HL-60/S4 treated with phorbol 12-myristate 13-acetate at 8.2 ng/mL for 4 days and 3 days (cell line): ENCODE measurements at regions not wholly inside any gene's neighbourhood (a gene's known extent, or its start where the extent isn't known, plus 50 kb on each side); places are given as distances from the start of the nearest gene placed in this dataset.

Source experiments
- in situ Hi-C: fragments of 300-500 bp; cut with MboI; formaldehyde crosslinking; loops from 2 replicates; pipeline ENCODE4 v1.15.0; 2022; ENCODE audit warnings: low sequenced_read_pairs

DNA sequence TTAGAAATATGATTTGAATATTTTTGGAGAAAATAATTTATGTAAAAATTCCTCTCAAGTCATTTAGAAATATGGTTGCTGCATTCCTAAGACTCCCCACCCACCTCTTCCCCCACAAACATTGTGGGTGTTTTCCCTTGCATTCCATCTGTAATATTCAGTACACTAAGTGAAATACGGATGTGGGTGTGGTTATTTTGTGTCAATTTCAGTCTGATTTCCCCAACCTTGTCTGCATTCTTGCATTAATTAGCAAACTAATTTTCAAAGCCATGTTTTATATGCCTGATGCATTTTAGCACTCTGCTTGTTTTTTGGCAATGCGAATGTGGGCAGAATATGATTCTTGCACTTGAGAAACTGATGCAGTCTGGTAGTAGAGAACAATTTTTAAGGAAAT lies 408.3 kb upstream of the RGMA start:
- in situ Hi-C loops = no loop called here

DNA sequence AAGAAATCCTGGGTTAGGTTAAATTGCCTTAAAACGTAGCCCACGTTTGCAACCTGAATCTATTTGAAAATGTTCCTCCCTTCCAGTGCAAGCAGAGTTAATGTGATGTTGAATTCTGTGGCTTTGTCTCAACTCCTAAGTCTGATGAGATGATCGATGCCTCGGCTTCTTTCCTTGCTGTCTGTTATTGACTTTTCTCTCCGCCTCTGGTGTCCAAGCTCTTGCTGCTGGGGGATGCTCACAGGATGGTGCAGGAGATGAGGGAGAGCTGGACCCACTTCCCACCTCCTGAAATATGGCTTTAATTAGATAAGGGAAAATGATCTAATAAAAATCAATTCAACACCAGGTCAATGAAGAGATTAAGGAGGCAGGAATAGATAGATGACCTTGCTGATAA lies 407.9 kb upstream of the RGMA start:
- in situ Hi-C loops = no loop called here

DNA sequence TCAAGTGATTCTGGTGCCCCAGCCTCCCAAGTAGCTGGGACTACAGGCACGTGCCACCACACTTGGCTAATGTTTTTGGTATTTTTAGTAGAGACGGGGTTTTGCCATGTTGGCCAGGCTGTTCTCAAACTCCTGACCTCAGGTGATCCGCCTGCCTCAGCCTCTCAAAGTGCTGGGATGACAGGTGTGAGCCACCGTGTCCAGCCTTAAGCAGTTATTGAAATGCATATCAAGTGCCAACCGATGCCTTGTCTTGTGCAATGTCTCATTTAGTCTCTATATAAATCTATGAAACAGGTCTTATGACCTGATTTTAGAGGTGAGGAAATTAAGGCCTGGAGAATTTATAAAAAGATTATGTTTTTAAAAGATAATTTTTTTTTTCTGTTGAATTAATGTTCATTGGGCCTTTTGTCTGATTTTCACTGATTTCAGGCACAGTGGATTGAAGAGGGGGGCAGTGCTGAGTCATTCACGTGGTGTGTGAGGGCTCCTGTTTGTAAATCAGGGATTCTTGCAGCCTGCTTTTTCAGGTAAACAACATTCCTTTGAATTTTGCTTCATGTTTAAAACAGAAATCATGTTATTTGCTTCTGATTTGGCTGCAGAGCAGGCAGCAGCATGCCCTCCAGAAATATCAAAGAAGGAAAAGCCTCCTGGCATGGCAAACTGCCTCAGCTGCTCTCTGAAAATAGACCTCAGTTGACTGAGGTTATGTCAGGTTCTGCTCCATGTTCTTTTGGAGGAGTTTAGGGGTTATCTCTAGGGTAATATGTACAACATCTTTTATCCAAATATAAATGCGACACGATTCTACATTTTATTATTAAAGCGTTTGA lies 407.0 kb upstream of the RGMA start:
- in situ Hi-C loops = no loop called here

DNA sequence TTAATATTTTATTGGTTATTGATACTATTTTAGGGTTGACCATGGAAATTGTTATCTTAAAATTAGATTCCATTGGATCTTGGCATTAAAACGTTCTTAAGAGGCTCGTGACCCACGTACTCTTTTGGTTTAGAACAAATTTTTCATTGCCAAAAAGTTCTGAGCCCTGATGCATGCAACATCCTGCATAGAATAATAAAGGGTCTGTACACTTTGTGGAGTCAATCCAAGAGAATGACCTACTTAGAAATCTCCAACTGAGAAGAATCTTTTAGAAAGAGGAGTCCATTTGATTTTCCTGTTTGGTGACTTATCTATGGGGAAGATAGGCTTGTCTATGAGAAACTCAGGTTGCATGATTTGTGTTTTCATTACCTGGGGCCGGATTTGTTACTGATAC lies 404.2 kb upstream of the RGMA start:
- in situ Hi-C loops = no loop called here

DNA sequence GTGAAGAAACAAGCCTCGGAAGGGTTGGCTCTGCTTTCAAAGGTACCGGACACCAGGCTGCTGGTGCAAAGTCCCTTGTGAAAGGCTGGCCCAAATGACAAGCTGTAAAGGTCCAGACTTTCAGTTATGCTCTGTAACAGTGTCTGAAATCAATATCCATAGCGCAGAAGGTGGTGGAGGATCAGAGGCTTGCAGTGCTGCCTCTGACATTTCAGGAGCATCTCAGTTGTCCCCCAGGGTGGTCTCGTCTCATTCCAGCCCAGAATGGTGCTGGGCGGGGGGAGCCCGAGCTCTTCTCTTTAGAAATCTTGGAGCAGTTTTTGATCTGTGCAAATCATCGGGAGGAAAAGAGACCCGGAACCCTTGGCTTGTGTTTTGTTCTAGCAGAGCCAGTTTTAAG lies 402.3 kb upstream of the RGMA start:
- in situ Hi-C loops = no loop called here

DNA sequence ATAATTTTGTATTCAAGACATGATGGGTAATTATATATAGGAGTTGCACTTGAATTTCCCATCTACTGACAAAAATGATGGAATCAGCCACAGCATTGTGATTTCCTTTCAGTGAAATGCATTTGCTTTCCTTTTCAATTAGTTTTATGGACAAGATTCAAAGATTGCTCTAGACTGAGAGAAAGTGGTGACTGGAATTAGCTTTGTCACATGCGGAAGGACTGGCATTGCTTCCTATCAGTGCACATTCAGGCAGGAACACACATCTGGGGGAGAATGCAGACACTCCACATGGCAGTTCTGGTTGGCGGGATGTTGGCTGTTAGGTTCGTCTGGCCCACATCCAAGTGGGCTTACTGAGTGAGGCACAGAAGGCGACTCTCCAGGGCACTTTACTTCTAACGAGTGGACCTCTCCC lies 399.3 kb upstream of the RGMA start:
- in situ Hi-C loops = no loop called here

DNA sequence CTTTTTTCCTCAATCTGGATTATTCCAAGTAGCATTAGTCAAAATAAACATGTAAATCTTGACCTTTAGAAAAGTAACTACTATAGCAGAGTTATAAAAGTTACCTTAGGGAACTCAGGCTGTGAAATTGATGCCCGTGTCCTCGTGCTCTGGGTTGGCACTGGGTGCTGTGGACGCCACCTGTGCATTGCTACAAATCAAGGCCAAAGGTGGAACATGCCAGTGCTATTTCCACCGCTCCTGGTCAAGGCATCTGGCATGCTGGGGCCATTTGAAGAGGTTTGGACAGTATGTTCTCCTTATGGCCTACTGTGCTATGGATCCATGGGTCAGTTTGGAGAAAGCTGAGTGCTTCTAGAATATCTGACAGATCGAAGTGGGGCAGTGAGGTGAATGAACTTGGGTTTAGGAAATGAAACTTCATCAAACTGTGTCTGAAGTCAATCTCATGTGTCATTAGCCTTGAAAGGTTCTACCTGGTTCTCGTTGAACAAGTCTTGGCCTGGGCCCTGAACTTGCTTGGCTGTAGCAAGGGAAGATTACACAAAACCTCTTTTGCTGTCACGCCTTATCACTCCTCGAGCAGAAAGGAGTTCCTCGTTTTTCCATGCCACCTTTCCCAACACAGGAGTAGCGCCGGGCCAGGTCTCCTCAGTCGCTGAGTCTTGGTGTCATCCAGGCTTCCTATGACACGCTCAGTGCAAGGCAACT lies 397.6 kb upstream of the RGMA start:
- in situ Hi-C loops = no loop called here

DNA sequence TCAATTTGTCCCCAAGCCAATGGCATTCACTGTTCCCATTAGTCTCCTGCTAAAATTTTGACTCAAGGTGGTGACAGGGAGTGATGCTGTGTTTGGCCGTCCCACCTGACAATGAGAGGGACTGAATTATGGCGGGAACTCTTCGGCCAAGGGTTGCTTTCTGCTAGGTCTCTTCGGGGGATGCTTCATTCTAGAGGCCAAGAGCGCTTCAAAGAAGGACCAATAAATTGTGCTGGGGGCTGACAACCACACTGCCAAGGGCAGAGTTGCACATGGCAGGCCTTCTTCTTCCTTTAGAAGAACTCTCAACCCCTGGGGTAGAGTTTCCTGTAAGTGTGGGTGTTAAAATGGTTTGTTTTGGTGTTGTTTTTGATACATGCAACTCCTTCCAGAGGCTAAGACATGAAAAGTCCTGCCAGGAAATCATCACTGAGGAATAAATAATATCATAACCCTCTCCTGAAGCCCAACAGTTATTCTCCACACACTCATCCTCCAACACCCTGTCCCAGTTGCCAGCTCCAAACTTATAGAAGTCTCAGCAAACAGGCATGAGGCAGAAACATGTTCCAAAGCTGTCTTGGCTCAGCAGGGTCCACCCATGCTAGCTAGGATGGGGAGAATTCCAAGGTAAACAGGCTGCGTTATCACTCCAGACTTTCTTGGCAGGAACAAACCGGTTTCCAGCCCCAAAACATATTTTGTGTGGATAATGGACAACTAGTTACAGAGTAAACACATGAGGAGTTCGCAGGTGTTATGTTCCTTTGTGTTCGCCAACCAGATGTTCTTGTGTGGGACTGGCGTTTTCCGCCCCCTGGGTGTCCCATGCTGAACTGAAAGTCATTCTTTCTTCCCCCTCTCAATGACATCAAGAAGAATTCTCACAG lies 396.7 kb upstream of the RGMA start:
- in situ Hi-C loops = no loop called here

DNA sequence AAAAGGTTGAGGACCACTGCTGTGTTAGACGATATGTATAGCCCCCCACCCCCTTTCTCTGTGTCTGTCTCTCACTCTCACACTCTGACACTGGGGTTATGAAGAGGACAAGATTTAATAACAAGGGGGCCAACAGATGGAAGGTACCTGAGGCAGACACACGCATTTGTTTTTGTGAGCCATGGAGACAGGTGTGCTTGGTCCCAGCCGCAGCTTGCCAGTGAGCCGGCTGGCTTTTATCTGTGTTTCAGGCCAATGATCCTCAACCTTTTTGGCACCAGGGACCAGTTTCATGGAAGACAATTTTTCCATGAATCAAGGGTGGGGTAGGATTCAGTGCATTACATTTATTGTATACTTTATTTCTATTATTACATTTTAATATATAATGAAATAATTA lies 394.9 kb upstream of the RGMA start:
- in situ Hi-C loops = no loop called here

DNA sequence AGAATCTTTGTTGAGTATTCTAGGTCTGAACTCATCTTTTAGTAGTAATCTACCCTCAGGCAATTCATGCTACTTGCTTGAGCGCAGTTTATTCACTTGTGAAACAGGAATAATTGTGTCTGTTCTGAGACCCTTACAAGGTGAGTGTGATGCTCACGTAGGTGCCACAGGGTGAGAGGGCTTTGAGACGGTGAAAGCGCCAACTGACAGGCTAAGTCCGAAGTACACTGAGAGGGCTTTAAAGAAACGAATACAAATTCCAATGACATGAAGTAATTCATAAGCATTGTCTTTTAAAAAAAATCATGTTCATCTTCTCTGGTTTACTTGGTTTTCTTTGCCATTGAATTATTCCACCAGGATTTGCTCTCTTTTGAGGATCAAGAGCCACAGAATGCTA lies 393.7 kb upstream of the RGMA start:
- in situ Hi-C loops = no loop called here

DNA sequence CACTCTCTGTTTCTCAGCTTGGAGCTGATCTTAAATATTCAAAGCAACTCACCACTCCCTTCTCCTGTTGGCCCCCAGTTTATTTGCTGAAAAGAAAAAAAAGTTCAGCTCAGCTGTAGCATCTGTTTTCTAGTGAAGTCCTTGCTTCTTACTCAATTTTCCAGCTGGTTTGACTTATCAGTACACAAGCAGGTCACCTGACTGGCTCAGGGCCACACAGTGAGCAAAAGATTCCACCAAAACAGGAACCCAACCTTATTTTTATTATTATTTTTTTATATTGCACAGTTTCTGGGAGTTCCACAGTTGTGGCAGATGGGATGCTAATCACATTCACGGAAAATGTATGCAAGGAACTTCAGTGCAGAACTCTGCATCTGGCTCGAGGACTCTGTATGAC lies 390.7 kb upstream of the RGMA start:
- in situ Hi-C loops = no loop called here

DNA sequence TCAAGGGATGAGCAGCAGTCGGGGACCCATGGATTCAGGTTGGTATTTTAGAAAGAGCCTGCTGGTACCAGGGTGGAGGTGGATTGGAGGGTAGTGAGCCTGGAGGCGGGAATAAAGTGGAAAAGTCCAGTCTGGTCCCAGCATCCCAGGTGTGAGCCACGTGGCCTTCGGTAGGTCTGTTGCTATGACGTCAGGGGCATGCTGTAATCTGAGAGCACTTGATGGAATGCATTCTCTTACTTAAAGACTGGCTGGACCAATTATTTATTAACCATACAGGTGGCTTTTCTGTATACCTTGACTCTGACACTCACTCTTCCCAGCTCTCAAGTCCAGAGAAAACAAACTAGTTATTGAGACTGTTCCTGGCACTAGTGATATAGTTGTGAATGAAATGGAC lies 389.9 kb upstream of the RGMA start:
- in situ Hi-C loops = no loop called here

DNA sequence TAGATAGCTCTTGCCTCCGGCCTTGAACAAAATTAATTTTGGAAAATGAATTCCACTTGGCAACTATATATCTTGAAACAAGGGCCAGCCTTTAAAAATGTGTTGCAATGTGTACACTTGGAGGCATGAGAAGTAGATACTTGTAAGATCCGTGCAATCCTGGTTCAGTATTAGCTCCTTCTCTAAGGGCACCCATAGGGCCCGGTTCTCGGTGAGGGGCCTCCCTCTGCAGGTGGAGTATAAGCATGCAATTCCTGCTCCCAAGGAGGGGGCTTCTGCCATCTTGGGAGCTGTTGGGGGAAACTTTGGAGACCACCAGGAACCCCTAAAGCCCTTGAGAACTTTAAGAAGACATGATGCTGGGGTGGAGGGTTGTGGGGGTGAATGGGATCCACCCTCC lies 388.7 kb upstream of the RGMA start:
- in situ Hi-C loops = no loop called here

DNA sequence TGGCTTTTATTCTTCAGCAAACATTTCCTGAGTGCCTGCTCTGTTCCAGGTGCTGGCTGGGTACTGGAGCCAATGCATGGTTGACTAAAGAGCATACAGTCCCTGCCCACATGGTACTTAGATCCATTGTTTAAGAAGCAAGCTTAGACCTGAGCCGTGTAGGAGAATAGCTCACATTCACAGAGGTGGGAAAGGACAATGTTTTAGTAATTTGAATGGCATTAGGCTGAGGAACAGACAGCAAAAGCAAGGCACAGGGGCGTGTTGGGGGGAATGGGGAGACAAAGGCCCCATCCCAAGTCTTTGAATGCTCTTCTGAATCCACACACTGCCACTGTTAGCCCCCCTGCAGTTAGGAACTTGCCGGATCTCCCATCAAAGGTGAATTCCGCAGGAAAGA lies 388.2 kb upstream of the RGMA start:
- in situ Hi-C loops = no loop called here

DNA sequence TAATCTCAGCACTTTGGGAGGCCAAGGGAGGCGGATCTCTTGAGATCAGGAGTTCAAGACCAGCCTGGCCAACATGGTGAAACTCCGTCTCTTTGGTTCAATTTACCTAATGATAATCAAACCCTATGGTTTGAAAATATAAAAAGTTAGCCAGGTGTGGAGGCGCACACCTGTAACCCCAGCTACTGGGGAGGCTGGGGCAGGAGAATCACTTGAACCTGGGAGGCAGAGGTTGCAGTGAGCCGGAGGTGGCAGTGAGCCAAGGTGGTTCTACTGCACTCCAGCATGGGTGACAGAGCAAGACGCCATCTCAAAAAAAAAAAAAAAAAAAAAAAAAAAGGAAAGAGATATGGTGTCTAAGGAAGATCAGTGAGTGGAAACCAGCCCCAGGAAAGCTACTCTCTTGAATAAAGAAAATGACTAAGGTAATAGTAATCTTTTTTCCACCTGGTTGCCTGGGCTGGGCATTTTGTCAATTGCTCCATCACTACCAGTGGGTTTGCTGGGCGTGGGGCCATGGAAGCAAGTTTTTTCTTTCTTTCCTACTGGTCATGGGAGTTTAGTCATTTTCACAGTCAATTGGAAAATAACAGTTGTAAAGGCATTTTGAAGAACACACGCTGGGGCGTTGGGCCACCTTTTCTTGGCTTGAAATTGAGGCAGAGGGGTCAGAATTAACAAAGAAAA lies 387.6 kb upstream of the RGMA start:
- in situ Hi-C loops = no loop called here

DNA sequence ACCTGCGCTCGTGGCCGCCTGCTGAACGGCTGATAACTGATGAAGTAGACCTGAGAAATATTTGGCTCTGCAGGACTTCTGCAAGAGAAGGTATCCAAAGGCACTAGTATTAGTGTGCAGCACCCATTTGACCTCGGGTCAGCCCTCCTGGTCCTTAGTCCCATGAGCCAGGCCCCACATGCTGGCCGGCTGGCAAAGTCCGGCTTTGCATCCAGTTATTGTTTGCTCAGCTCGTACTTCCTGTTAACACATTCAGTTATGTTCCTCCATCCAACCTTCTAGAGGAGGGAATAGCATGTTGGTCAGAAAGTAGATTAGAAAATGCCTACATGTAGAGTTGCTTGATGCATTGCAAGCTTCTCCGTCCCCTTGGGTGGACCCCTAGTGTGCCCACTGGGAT lies 385.7 kb upstream of the RGMA start:
- in situ Hi-C loops = no loop called here

DNA sequence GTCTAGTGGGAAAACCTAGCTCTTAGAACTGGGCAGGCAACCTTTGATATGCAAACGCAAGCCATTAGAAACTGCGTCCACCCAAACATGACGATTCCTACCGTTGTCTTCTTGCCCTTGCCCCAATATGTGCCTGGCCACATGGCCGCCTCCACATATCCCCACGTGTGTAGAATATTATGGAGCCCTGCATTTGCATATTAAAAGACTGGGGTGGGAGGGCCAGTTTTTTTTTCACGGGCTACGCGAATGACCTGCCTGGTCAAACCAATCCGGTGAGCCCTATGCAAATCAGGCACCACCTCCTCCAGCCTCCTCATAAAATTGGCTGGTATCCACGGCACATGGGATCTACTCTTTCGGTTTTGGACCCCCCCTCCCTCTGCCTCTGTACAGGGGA lies 381.0 kb upstream of the RGMA start:
- in situ Hi-C loops = no loop called here

DNA sequence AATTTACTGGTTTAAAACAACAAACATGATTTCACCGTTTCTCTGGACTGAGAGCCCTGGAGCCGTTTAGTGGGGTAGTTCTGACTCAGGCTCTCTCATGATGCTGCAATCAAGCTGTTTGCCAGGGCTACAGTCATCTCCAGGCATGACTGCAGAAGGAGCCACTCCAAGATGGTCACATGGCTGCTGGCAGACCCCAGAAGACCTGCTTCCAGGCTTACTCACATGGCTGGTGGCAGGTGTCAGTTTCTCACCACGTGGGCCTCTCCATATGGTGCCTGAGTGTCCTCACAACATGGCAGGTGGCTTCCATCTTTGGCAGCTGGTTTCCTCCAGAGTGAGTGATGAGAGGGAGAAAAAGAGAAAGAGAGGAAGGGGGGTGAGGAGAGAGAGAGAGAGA lies 378.3 kb upstream of the RGMA start:
- in situ Hi-C loops = no loop called here

DNA sequence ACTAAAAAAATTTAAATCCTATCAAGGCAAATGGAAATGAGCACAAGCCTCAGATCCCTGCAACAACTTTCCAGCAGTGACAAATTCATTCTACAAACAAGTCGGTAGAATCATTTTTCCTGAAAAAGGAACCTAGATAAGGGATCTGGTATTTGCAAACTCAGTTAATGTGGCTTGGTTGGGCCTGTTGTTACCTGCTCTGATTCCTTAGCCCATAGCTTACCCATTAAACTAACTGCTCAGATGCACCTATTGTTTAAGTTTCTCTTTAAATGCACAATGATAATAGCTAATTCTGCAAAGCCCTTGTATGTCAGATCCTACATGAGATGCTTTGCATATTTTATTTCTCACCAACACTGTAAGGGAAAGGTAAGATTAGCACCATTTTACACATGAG lies 377.4 kb upstream of the RGMA start:
- in situ Hi-C loops = no loop called here

DNA sequence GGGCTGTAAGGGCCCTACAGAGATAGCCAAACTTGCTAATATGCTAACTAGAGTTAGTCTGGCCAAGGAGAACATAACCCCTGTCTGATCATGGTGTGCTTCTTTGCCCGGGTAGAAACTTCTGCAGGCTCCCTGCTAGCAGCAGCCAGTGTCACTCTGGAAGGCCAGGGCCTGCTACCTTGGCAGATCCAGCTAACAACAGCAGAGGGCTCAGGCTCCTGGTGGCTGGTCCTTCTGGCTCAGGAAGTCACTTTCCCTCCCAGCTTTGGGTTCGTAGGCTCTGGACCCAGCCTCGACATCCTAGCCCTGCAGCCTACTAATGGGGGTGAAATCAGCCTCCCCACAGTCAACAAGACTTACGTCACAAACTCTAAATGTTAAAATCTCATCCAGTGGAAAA lies 373.7 kb upstream of the RGMA start:
- in situ Hi-C loops = no loop called here

DNA sequence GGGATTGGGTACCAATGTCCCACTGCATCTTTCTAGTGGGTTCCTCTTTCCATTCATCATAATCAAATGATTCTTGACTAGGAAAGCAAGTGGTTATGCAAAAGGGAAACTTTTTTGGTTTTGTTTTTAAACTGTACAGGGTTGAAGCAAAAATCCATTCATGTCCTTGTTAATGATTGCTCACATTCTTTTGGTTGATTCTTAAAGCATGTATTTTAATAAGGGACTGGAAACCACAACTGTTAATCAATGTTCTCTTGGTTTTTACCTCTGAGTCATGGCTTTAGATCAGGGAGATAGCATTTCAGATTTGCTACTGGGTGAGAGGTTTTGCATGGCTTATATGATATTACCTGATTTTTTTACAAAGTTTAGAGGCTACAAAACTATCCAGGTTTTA lies 371.7 kb upstream of the RGMA start:
- in situ Hi-C loops = no loop called here
